ENCODE measurements at regions not wholly inside any gene's neighbourhood (a gene's known extent, or its start where the extent isn't known, plus 50 kb on each side); places are given as distances from the start of the nearest gene placed in this dataset.
"Not testable (repeated sequence)": the region's sequence is repeated elsewhere in the genome, so short reads cannot be mapped to it uniquely, and the experiment has no call there.

GRCh38 chr4:23999714-24000469 lies 110.0 kb upstream of the PPARGC1A start:
- no peak for DNase-seq (ENCODE audit: low read depth)

- DNase-seq (ENCODE audit: low read depth), result no peak
These were observed 103.5 kb upstream of the PPARGC1A start for GRCh38 chr4:23993373-23993772.

- DNase-seq (ENCODE audit: low read depth), result no peak
These were observed 101.6 kb upstream of the PPARGC1A start for GRCh38 chr4:23991444-23991843.

GRCh38 chr4:23986270-23986669 lies 96.4 kb upstream of the PPARGC1A start:
- DNase-seq (ENCODE audit: low read depth), result no peak

GRCh38 chr4:23981328-23981727 lies 91.5 kb upstream of the PPARGC1A start:
- no peak for DNase-seq (ENCODE audit: low read depth)

GRCh38 chr4:23979534-23979933 lies 89.7 kb upstream of the PPARGC1A start:
- DNase-seq (ENCODE audit: low read depth), result no peak

- no peak for DNase-seq (ENCODE audit: low read depth)
These were observed 88.2 kb upstream of the PPARGC1A start for GRCh38 chr4:23978002-23978401.

- DNase-seq (ENCODE audit: low read depth), result no peak
These were observed 86.6 kb upstream of the PPARGC1A start for GRCh38 chr4:23976423-23976822.

- no peak for DNase-seq (ENCODE audit: low read depth)
These were observed 83.5 kb upstream of the PPARGC1A start for GRCh38 chr4:23973308-23973855.

- DNase-seq (ENCODE audit: low read depth), result no peak
These were observed 83.0 kb upstream of the PPARGC1A start for GRCh38 chr4:23972805-23973204.

GRCh38 chr4:23972187-23972586 lies 82.3 kb upstream of the PPARGC1A start:
- DNase-seq (ENCODE audit: low read depth), result no peak

GRCh38 chr4:23970201-23970850 lies 80.5 kb upstream of the PPARGC1A start:
- no peak for DNase-seq (ENCODE audit: low read depth)

- no peak for DNase-seq (ENCODE audit: low read depth)
These were observed 79.8 kb upstream of the PPARGC1A start for GRCh38 chr4:23969635-23970145.

- DNase-seq (ENCODE audit: low read depth), result no peak
These were observed 77.4 kb upstream of the PPARGC1A start for GRCh38 chr4:23967281-23967680.

- DNase-seq (ENCODE audit: low read depth), result no peak
These were observed 76.9 kb upstream of the PPARGC1A start for GRCh38 chr4:23966725-23967124.

GRCh38 chr4:23962462-23962861 lies 72.6 kb upstream of the PPARGC1A start:
- DNase-seq (ENCODE audit: low read depth), result no peak

GRCh38 chr4:23961395-23961794 lies 71.5 kb upstream of the PPARGC1A start:
- DNase-seq (ENCODE audit: low read depth), result not testable (repeated sequence)

- DNase-seq (ENCODE audit: low read depth), result no peak
These were observed 69.7 kb upstream of the PPARGC1A start for GRCh38 chr4:23959396-23960148.

GRCh38 chr4:23958749-23959148 lies 68.9 kb upstream of the PPARGC1A start:
- no peak for DNase-seq (ENCODE audit: low read depth)

GRCh38 chr4:23957465-23957864 lies 67.6 kb upstream of the PPARGC1A start:
- no peak for DNase-seq (ENCODE audit: low read depth)

- DNase-seq (ENCODE audit: low read depth), result no peak
These were observed 66.9 kb upstream of the PPARGC1A start for GRCh38 chr4:23956601-23957364.

- no peak for DNase-seq (ENCODE audit: low read depth)
These were observed 62.4 kb upstream of the PPARGC1A start for GRCh38 chr4:23952258-23952657.
